Right lobe of liver (tissue), 4 donors: ENCODE measurements at regions not wholly inside any gene's neighbourhood (a gene's known extent, or its start where the extent isn't known, plus 50 kb on each side); places are given as distances from the start of the nearest gene placed in this dataset.

ENCODE experiments used
- POLR2A ChIP-seq: fragments of 450-650 bp; IDR thresholded peaks from one replicate; pipeline ENCODE4 v1.6.1; 2017; ENCODE audit warnings: antibody characterized with exemption, mild to moderate bottlenecking
- TF ChIP-seq, protein P1 (sequence below), 4 donors: fragments of 200-600 bp in 3 of 4; fragments of 450-650 bp in 1 of 4; IDR thresholded peaks; one replicate each; pipeline versions ENCODE4 v1.5.1 to v1.8.0; 2016 to 2022; ENCODE audit warnings: antibody characterized with exemption in 4 of 4, mild to moderate bottlenecking in 2 of 4
- donor health status: DM: no; HTN: no; CAD: no.
- donor health status: DM: no; HTN: no; CAD: no.
- donor health status: DM: no; HTN: yes; CAD: no.

DNA sequence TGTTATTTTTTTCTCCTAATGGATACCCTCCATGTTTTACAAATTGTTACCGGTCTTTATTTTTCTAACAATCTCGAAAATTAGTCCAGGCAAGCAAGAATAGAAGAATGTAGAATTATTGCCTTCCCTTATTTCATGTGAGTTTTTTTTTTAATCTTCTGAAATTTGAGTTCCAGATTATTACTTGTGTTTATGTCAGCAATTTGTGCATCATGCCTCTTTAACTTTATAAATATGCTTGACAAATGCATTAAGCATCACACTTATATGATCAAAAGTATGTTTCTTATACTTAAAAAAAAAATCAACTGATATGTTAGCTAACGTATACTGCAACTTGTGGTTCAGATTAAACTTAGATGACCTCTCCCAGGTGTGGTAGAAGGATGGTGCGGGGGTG is 242.7 kb upstream of the VSTM2A start:
- TF ChIP-seq, protein P1, sequence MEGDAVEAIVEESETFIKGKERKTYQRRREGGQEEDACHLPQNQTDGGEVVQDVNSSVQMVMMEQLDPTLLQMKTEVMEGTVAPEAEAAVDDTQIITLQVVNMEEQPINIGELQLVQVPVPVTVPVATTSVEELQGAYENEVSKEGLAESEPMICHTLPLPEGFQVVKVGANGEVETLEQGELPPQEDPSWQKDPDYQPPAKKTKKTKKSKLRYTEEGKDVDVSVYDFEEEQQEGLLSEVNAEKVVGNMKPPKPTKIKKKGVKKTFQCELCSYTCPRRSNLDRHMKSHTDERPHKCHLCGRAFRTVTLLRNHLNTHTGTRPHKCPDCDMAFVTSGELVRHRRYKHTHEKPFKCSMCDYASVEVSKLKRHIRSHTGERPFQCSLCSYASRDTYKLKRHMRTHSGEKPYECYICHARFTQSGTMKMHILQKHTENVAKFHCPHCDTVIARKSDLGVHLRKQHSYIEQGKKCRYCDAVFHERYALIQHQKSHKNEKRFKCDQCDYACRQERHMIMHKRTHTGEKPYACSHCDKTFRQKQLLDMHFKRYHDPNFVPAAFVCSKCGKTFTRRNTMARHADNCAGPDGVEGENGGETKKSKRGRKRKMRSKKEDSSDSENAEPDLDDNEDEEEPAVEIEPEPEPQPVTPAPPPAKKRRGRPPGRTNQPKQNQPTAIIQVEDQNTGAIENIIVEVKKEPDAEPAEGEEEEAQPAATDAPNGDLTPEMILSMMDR (IDR thresholded peaks at IDR 0.05) = no peak
- no peak for TF ChIP-seq POLR2A
